ENCODE measurements at regions not wholly inside any gene's neighbourhood (a gene's known extent, or its start where the extent isn't known, plus 50 kb on each side); places are given as distances from the start of the nearest gene placed in this dataset.

GRCh38 chr2:150169237-150169629 lies 318.2 kb downstream of the RND3 start:
- no peak for DNase-seq (ENCODE audit: insufficient read length, low spot score)
- no peak for FAIRE-seq

- FAIRE-seq (no peak), DNase-seq (ENCODE audit: insufficient read length, low spot score) (no peak)
These were observed 318.8 kb downstream of the RND3 start for GRCh38 chr2:150168595-150169236.

- no peak for DNase-seq (ENCODE audit: insufficient read length, low spot score)
- FAIRE-seq: no peak
These were observed 319.8 kb downstream of the RND3 start for GRCh38 chr2:150167711-150168110.

GRCh38 chr2:150166313-150167051 lies 321.0 kb downstream of the RND3 start:
- DNase-seq (ENCODE audit: insufficient read length, low spot score): no peak
- no peak for FAIRE-seq

DNA sequence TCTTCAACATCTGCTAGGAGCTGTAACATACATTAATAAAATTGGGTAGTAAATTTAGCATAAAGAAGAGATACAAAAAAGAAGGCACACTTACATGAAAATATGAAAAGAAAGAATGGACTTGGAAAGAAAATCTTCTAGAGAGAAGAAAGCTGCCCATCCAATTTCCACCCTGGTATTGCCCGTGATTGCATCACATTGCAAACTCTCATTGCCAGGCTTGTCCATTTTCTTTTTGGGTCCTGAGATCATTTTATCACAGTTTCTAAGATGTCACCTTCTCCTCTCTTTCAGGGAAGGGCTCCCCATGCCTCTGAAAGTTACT lies 321.5 kb downstream of the RND3 start:
- DNase-seq (ENCODE audit: insufficient read length, low spot score) (no peak), FAIRE-seq (no peak)

GRCh38 chr2:150165442-150165841 lies 322.0 kb downstream of the RND3 start:
- no peak for DNase-seq (ENCODE audit: insufficient read length, low spot score)
- no peak for FAIRE-seq

GRCh38 chr2:150162241-150162942 lies 325.1 kb downstream of the RND3 start:
- DNase-seq (ENCODE audit: insufficient read length, low spot score) (no peak), FAIRE-seq (no peak)

DNA sequence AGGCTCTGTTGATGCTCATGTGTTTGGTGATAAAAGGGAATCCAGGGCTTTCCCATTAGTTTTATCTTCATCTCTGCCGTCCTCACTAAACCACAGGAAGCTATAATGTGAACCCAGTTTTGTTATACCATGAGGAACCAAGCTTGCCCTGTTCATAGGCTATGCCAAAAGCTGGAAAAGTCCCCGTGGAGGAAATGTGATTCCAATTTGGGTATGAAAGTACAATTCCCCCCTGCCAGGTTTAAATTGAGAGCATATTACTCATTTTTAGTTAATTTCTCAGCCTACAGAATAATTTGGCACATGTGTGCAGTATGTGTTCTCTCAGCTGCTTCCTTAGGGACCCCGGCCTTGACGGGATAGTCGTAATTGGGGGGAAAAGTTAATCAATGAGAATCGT lies 327.4 kb downstream of the RND3 start:
- FAIRE-seq (no peak), DNase-seq (ENCODE audit: insufficient read length, low spot score) (no peak)

- DNase-seq (ENCODE audit: insufficient read length, low spot score) (no peak), FAIRE-seq (no peak)
These were observed 328.2 kb downstream of the RND3 start for GRCh38 chr2:150159300-150159699.

GRCh38 chr2:150156876-150157275 lies 330.6 kb downstream of the RND3 start:
- no peak for FAIRE-seq
- DNase-seq (ENCODE audit: insufficient read length, low spot score): no peak

DNA sequence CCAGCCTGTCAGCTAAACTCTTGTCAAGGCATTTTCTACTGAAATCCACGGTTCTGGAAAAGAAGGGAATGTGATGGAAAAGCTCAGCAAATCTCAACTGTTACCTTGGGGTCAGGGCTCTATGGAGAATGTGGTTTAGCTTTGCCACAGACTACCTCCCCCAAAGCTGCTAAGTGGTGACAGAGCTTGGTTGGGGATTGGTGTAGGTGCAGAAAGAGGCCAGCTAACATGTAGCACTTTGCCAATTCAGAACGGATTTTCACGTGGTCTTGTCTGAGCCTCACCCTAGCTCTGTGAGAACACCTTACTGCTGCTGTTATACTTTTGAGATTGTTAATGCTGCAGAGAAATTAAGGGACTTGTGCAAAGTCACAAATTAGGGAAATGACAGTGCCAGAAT lies 331.1 kb downstream of the RND3 start:
- FAIRE-seq (no peak), DNase-seq (ENCODE audit: insufficient read length, low spot score) (no peak)

GRCh38 chr2:150154308-150154797 lies 333.1 kb downstream of the RND3 start:
- DNase-seq (ENCODE audit: insufficient read length, low spot score) (no peak), FAIRE-seq (no peak)

- no peak for DNase-seq (ENCODE audit: insufficient read length, low spot score)
- no peak for FAIRE-seq
These were observed 333.7 kb downstream of the RND3 start for GRCh38 chr2:150153646-150154307.

DNA sequence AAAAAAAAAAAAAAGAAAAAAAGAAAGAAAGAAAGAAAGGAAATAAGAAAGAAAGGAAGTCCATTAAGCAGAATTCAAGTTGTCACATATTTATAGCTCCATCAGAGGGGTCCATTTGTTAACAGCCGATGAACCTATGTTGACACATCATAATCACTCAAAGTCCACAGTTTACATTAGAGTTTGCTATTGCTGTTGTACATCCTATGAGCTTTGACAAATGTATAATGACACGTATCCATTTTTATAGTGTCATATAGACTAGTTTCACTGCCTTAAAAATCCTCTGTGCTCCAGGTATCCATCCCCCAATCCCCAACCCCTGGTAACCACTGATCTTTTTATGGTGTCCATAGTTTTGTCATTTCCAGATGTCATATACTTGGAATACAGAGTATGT lies 335.2 kb downstream of the RND3 start:
- DNase-seq (ENCODE audit: insufficient read length, low spot score) (no peak), FAIRE-seq (no peak)

DNA sequence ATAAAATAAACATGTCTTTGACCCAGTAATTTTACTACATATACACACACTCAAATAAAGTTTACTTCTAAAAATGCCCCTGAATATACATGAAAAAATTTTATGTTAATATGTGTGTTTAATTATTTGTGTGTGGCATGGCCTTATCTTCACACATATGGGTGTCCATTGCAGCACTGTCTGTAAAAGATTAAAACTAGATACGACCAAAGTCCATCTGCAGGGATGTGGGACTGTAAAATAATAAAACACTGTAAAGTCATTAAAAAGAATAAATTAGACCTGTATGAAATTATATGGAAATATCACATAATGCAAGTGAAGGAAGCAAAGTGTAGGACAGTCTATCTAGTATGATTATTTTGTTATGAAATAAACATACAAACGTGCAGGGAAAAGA lies 337.3 kb downstream of the RND3 start:
- DNase-seq (ENCODE audit: insufficient read length, low spot score): no peak
- no peak for FAIRE-seq

GRCh38 chr2:150147889-150148683 lies 339.4 kb downstream of the RND3 start:
- no peak for DNase-seq (ENCODE audit: insufficient read length, low spot score)
- FAIRE-seq: no peak

DNA sequence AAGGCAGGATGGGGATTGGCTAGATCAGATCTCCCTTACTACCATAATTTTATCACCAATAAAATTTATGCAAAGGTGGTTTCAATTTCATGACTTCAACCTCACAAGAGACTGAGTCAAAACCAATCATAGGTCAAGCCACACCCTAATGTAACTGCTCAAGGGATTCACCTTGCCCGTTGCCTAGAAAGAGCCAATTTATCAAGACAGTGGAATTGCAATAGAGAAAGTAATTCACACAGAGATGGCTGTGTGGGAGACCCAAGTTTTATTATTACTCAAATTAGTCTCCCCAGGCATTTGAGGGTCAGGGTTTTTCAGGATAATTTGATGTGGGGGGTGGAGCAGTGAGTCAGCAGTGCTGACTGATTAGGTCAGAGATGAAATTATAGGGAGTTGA lies 340.6 kb downstream of the RND3 start:
- FAIRE-seq (no peak), DNase-seq (ENCODE audit: insufficient read length, low spot score) (no peak)

DNA sequence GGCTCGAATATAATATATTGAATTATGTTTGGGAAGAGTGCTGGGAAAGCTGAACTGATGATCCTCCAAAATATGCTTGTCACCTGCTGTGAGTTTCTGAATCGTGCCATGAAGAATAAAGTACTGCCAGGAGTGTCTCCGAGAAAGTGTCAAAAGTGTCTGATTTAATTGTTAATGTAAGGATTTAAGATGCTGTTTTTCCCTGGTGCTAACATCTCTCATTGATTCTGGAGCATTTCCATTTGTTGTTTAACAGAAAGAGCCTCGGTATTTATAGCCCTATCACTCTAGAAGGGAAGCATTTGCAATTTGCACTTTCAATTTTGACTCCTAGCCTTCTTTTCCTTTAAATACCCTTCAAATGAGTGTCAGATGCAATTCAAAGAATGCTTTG lies 342.2 kb downstream of the RND3 start:
- DNase-seq (ENCODE audit: insufficient read length, low spot score) (no peak), FAIRE-seq (no peak)

- no peak for FAIRE-seq
These were observed 342.7 kb downstream of the RND3 start for GRCh38 chr2:150144546-150145298.

DNA sequence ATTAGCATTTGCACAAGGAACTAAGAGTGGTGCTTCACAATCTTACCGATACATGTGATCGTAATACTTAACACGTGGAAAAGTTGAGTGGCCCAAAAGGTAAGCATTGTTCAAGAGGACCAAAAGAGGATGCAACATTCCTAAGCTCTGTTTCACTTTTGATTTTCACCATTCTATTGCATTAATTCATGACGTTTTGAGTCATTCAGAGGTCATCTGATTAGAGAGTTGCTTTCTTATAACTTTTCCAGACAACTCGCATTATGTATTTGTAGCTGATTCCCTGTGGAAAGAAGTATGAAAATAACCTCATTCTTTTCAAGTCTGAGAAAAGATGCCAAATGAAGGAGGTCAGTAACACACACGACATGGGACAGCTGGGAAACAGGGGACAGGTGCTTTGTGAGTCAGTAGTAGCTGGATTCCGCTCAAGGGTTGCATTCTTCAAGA lies 344.4 kb downstream of the RND3 start:
- no peak for DNase-seq (ENCODE audit: insufficient read length, low spot score)
- FAIRE-seq: no peak

More at GRCh38 chr2:150144546-150145298, 342.7 kb downstream of the RND3 start:
- no peak for DNase-seq (ENCODE audit: insufficient read length, low spot score)

Data from GM19239 (cell line).